HG02798 (cell line): ENCODE measurements at regions not wholly inside any gene's neighbourhood (a gene's known extent, or its start where the extent isn't known, plus 50 kb on each side); places are given as distances from the start of the nearest gene placed in this dataset.
"Not testable (repeated sequence)": the region's sequence is repeated elsewhere in the genome, so short reads cannot be mapped to it uniquely, and the experiment has no call there.

ENCODE experiments used
- ATAC-seq: cut with Tn5 transposase; IDR thresholded peaks from one replicate; pipeline ENCODE4 v1.9.1; 2021; ENCODE audit warnings: mild to moderate bottlenecking; ENCODE audit not compliant: unreplicated experiment, poor library complexity

DNA sequence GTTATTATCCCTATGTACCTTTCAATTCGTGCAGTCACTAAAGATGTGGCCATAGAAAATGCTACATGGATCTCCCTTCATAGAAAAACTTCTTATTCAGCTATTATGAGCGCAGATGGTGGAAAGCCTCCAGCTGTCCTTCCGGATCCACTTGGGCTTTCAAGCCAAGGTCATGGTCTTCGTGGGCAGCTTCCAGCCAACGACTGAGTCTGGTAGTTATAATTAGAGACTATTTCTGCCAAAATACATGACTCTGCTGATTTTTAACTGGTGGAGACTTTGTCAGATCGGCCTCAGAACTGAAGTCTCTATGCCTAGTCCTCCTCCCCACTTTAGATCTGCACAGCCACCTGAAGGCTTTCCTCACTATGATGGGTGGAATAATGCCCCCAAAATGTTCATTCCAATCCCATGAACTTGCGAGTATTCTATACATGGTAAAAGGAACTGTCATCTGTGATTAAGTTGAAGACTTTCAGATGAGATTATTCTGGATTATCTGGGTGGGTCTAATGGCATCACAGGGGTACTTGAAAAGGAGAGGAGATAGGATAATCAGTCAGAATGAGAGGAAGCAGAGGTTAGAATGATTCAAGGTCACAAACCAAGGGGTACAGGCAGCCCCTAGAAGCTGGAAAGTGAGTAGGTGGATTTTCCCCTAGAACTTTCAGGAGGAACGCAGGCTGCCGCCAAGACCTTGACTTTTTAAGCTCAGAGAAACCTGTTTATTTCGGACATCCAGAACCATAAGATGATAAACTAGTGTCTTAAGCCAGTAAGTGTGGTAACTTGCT lies 171.1 kb upstream of the CXCL13 start:
- ATAC-seq, result no peak

DNA sequence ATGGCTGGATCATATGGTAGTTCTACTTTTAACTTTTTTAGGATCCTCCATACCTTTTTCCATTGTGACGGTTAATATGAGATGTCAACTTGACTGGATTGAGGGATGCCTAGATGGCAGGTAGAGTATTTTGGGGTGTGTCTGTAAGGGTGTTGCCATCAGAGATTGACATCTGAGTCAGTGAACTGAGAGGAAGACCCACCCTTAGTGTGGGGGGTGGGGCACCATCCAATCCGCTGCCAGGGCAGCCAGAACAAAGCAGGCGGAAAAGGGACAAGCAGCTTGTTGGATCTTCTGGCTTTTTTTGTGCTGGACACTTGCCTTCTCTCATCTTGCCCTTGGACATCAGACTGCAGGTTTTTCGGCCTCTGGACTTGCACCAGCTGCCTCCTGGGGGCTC lies 168.5 kb upstream of the CXCL13 start:
- no peak for ATAC-seq

DNA sequence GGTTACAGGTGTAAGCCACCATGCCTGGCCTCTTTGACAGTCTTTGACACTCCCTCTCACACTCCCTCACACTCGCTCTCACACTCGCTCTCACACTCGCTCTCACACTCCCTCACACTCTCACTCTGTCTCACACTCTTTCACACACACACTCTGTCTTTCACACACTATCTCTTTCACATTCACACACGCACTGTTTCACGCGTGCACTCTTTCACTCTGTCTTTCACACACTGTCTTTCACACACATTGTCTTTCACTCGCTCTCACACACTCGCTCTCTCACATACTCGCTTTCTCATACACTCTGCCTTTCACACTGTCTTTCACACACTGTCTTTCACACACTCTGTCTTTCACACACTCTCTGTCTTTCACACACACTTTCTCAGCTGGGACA lies 167.1 kb upstream of the CXCL13 start:
- ATAC-seq, result no peak

DNA sequence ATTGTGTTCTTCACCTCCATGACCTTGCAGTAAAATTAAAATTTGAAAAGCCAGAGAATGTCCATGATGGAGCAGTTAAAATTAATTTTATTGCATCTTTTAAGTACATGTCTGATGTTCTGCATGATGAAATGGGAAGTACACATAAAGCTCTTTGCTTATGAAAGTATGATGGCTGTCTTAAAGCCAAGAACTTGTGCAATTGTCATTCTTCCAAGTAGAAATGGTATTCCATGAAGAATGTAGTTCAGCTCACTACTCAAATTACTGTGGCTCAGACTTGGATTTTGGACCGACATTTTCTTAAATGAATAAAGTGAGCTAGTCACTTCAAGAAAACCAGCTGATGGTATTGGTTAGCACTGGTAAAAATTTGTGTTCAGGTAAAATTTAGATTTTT lies 161.7 kb upstream of the CXCL13 start:
- ATAC-seq, result no peak

DNA sequence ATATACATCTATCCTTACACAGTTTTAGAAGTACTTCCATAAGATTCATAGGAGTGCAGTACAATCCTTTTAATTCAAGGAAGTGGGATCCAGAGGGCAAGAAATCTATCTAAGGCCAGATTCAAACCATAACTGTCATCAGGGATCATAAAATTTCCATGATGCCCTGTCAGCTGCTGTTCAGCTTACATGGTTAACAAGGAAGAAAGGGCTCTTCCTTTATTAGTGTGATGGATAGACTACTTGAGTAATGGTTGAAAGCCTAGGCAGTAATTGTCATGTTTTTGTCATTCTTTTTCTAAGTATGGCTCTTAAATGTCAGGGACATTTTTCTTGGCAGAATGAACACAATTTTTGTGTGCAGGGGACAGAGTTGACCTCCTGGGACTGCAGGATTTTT lies 159.8 kb upstream of the CXCL13 start:
- ATAC-seq, result no peak

DNA sequence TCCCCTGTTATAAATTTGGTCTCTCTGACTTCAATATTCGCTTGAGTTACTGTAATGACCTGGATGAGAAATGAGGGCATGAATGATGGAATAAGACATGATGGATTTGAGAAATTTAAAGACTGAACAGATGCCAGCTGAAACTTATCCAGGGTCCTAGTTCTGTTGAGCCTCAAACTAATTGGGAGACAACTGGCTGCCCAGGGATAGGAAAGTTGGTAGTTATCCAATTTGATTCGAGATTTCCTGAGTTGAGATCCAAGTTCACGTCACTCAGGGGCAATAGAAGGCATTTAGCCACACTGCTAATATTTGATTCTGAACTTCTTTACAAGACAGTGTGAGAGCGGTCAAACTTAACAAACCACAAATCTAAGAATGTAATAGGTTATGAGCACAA lies 159.0 kb upstream of the CXCL13 start:
- ATAC-seq, result no peak

DNA sequence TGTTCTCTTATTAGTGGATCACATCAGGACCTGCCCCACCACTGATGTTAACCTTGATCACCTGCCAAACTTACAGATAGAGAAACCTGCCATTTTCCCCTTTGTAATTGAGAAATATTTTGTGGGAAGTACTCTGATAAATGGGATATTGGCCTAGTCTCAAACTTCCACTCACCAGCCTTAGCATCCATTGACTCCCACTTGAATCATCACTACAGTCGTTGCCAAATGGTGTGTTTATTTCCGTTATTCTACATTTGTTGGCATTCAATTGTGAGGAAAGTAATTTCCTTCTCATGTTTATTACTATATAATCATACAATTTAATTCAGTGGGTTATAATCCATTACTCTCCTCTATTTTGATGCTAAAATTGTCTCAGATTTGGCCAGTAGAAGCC lies 156.4 kb upstream of the CXCL13 start:
- ATAC-seq, result no peak

DNA sequence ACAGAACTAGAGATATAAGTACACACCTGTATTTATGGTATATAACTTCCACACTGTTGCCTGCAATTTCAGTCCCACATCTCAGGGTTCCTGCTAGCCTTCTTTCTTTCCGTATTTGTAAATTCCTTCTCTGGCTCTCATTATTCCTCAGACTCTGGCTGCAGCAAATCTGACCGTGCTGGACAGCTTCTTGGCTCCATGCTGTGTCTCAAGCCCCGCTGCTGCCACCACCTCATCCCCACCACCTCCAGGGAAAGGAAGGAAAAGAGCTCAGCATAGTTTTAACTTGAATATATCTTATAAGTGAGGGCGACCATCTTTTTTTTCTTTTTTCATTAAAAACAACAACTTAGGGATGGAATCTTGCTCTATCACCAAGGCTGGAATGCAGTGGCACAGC lies 155.6 kb upstream of the CXCL13 start:
- no peak for ATAC-seq

DNA sequence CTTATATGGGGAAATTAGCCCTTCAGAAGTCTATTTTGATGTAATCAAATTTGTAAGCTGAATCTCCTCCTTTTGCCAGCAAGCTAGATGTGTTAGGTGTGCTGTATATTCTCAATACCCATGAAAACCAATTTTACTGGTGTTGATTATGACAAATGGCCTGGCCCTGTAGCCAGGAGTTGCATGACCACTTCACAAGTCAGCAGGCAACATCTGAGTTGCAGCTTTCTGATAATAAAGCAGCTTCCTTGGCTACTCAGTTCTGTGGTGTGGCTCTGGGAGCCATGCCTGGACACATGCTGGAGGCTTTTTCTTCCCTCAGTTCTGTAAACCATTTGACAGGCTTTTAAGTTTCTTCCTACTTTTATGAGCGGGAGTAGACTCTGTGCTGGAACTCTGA lies 154.1 kb upstream of the CXCL13 start:
- ATAC-seq, result no peak

DNA sequence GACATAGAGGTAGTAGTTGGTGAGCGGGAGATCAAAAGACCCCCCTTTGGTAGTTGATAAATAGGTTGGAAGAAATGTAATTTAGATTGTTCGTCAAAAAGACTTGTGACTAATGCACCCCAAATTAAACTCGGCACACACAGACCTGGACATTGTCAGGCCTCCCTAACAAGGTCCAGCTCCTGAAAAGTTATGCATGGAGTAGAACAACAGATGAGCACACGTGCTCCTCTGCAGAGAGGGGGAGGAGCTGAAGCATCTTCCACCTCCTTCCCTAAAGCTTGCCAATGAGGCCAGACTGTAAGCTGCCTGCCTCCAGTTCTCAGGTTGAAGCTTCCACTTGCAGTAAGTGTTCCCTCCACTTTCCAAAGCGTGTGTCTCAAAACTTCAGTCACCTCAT lies 153.5 kb upstream of the CXCL13 start:
- not testable (repeated sequence) for ATAC-seq

DNA sequence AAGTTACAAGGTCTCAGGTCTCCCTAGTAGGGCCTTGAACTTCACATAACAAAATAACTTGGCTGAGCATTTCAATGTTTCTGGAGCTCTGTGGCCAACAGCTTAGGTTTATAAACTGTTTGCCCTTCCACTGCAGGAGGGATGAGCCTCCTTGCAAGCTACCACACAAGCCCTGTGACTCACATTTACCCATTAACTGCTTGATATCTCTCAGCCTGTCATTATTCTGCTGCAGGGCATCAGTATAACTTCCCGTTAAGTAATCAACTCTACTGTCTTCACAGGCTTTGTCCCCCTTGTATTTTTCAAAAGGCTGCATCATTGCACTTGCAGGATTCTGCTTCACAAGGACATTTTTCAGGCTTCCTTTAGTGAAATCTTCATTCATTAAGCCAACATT lies 151.7 kb upstream of the CXCL13 start:
- ATAC-seq, result no peak

DNA sequence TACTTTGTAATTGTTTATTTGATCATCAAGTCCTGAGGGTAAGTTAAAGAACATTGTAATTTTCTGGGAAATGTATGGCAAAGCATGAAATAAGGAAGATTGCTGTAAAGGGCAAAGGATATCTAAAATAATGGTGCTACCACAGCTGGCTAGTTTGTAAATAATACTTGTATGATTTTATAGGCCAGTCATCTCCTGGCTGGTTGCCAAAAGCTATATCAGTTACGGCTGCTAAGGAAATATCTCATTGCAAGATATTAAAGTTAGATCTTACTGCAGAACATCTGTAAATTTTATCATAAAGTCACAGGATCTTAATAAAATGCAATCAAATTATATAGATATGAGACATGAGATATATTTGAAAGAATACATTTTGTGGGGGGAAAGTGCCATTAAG lies 150.8 kb upstream of the CXCL13 start:
- ATAC-seq, result no peak

DNA sequence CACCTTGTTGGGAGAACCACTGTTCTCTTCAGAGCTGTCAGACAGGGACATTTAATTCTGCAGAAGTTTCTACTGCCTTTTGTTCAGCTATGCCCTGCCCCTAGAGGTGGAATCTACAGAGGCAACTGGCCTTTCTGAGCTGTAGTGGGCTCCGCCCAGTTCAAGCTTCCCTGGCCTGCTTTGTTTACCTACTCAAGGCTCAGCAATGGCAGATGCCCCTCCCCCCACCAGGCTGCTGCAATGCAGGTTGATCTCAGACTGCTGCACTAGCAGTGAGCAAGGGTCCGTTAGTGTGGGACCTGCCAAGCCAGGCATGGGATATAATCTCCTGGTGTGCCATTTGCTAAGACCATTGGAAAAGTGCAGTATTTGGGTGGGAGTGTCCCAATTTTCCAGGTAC lies 141.5 kb upstream of the CXCL13 start:
- ATAC-seq, result not testable (repeated sequence)

DNA sequence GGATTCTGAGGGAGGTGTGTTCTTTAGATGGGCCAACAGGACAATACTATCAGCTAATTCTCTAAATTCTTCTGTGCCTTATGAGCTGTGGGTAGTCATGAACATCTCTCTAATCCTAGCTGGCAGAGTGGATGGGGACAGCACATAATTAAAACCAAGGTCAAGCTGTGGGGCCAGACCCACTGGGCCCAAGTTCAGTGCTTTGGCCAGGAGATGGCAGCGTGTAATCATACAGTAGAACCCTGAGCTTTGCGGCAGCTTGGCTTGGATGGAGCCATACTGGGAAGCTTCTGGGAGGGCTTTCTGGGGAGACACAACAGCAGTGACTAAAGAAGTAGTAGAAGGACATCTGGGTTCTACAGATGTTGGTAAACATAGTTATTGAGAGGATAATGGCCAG lies 140.3 kb upstream of the CXCL13 start:
- ATAC-seq, result peak; percentile 55

DNA sequence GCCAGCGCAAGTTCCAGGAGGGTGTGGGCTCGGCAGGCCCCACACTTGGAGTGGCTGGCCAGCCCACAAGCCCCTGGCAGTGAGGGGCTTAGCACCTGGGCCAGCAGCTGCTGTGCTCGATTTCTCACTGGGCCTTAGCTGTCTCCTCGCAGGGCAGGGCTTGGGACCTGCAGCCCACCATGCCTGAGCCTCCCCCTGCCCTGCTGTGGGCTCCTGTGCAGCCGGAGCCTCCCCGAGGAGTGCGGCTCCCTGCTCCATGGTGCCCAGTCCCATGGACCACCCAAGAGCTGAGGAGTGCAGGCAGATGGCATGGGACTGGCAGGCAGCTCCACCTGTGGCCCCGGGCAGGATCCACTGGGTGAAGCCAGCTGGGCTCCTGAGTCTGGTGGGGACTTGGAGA lies 139.2 kb upstream of the CXCL13 start:
- ATAC-seq, result no peak

DNA sequence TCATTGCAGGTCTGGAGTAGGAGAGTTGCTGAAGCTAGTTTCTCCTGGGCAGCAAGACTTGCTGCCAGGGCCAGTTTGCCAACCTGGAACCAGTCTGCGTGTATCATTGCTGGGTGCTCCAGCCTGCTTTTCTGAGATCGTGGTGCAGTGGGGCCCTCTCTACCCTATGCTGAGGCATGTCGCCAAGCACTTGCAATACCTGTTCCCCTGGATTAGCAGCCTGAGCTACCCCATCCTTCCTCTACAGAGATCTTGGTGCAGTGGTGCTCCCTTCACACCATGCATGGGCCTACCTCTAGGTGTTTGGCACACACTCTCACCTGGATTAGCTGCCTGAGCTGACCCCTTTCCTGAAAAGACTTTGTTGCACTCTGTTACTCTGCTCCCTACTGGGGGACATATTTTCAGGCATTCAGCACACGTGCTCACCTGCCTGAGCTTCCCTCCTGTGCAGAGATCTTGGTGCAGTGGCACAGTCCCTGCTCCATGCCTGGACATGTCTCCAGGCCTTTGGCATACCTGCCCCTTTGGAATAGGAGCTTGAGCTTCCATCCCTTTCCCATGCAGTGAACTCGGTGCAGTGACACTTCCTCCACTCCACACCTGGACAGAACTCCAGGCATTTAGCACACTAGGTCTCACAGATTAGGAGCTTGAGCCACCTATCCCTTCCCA lies 133.7 kb upstream of the CXCL13 start:
- ATAC-seq, result no peak

DNA sequence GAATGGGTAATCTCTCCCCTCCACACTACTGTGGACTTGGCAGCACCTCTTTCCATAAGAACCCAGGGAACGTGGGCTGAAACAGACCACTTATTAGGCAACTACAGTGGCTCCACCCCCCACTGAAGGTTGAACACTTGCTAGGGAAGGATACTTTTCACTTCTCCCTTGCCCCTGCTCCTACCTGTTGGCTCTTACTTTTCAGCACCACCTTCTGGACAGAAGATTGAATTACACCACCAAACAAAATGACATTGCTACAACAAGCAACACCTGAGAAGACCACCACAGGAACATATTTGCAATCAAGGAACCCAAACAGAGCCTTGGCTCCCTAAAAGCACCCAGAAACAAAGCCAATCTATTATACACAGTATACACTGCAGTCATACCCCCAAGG lies 132.1 kb upstream of the CXCL13 start:
- no peak for ATAC-seq

DNA sequence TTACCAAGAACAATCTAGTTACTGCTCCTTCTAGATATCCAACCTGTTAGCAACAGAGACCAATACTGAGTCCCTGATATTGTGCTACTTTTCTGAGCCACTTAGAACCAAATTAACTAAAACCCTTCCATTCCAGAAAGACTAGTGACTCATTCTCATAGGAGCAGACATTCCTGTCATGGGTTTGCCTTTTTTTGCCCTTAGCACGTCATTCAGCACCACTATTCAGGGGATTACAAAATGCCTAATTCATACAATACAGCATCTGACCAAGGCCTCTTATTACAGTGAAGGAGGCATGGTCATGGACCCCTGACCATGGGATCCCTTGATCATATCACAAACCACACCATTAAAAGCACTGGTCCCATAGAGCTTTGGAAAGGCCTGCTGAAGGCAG lies 123.8 kb upstream of the CXCL13 start:
- no peak for ATAC-seq

DNA sequence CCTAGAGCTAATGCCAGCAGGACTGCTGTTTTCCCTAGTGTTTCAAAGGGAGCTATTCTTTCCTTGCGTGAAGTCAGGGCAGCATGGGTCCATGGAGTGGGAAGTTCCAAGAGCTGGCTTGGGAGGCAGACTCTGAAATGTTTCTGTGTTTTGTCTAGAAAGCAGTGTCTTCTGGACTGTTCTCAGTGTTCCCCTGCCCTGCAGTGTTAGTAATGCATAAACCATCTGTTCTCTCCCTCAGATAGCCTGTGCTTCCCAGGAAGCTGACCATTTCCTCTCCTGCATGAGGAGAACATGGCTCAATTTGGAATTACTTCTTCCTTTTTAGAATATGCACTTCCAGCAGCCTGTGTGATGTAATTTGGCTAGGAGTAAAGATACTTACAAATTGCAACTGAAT lies 116.7 kb upstream of the CXCL13 start:
- ATAC-seq, result no peak

DNA sequence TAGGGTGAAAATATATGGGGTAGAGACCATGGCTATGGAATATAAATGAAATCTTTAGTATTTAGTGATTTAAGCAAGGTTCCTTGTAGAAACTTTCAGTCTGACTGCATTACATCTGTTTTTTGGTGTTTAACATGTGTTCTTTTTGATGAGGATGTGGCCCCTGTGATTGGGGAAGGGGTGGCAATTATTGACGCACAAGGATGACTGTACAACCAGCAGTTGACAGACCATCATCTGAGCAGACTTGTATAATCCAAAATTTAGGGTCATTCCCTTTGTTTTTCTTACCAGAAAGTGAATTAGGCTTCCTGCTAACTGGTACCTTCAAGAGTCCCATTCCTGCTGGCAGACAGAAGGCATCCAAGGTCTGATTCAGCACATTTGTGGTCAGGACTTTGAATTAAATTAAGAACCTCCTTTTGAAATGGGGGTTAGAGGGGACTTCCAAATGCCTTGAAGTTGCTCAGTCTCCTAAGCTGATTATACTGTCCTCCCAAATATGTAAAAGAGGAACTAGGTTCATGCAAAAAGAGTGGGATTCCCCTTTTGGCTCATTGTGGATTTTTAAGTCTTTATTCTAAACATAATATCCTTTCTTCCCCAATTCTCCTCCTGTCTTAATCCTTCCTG lies 112.4 kb upstream of the CXCL13 start:
- ATAC-seq, result peak; percentile 70

DNA sequence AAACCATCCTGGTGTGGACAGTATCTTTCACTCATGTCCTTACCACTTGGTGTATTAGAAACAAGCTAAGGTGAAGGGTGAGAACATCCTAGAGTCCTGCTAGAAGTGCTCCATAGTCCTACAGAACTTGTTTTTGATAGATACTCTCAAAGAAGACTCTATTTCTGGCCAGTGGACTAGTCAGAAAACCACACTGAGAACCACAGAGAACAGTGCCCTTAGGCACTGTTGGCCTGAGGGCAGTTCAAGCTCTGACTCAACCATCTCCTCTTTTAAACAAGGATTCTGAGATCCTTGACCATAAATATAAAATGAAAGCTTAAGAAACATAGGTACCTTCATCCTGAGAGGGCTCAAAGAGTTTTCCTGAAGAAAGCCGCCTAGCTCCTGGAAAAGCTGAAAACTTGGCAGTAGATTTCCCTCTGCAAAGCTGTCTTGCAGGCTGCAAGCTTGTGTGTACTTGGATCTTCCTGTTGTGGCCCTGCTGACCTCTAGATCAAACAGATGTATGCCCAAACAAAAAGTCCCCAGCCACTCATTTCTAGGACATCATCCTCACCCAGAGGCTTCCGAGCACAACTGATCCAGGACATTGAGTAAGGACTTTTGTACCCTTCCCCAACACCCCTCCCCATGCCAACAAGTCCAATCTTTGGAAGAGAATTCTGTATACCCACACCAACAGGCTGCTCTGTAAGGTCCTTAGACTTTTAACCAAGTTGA lies 111.6 kb upstream of the CXCL13 start:
- ATAC-seq, result peak; percentile 76
